CD14-positive monocyte (primary cell): ENCODE measurements at regions not wholly inside any gene's neighbourhood (a gene's known extent, or its start where the extent isn't known, plus 50 kb on each side); places are given as distances from the start of the nearest gene placed in this dataset.

Source experiments
- DNase-seq, 3 donors: peaks; one replicate each; pipeline ENCODE4 v3.0.0-alpha.2; 2011 to 2022
- H2AFZ ChIP-seq: 2 replicates; pipeline ENCODE4 v1.6.0; 2012; ENCODE audit warnings: mild to moderate bottlenecking, low read depth, low read length, inconsistent platforms; ENCODE audit not compliant: insufficient read depth, poor library complexity, severe bottlenecking
- H3K27ac ChIP-seq, 2 donors: 1 replicate in 1 of 2; 2 replicates in 1 of 2; pipeline ENCODE4 v1.5.1; 2012 to 2013; ENCODE audit warnings: low read length in 2 of 2, control low read depth in 1 of 2, inconsistent platforms in 1 of 2, low read depth in 1 of 2, mild to moderate bottlenecking in 1 of 2
- H3K27me3 ChIP-seq, 2 donors: one replicate each; pipeline versions ENCODE4 v1.6.0 to v1.6.1; 2011 to 2013; ENCODE audit warnings: low read length in 2 of 2; ENCODE audit not compliant: control insufficient read depth in 2 of 2, insufficient read depth in 2 of 2
- H3K36me3 ChIP-seq, 2 donors: replicated peaks in 1 of 2; 1 replicate in 1 of 2; 2 replicates in 1 of 2; pipeline versions ENCODE4 v1.5.1 to v1.6.1; 2012 to 2013; ENCODE audit warnings: low read length in 2 of 2, control low read depth in 1 of 2, inconsistent platforms in 1 of 2, mild to moderate bottlenecking in 1 of 2; ENCODE audit not compliant: insufficient read depth in 2 of 2, control insufficient read depth in 1 of 2
- H3K4me1 ChIP-seq, 2 donors: 1 replicate in 1 of 2; 2 replicates in 1 of 2; pipeline versions ENCODE4 v1.5.1 to v1.6.1; 2012 to 2013; ENCODE audit warnings: low read length in 2 of 2, control low read depth in 1 of 2, inconsistent platforms in 1 of 2, mild to moderate bottlenecking in 1 of 2, moderate library complexity in 1 of 2; ENCODE audit not compliant: insufficient read depth in 2 of 2, control insufficient read depth in 1 of 2
- H3K4me2 ChIP-seq: replicated peaks from 2 replicates; pipeline ENCODE3; 2012; ENCODE audit warnings: low read length, moderate library complexity, mild to moderate bottlenecking; ENCODE audit not compliant: poor library complexity, severe bottlenecking; ENCODE audit errors: extremely low read depth
- H3K4me3 ChIP-seq, 3 experiments: fragments of 200-600 bp in 1 of 3; sonication (generic) in 1 of 3; replicated peaks in 1 of 3; 1 replicate in 2 of 3; 2 replicates in 1 of 3; pipeline ENCODE4 v1.5.1; 2011 to 2013; ENCODE audit warnings: low read length in 3 of 3, mild to moderate bottlenecking in 3 of 3, control low read depth in 2 of 3, low read depth in 2 of 3, inconsistent platforms in 1 of 3, moderate library complexity in 1 of 3
- H3K79me2 ChIP-seq: 2 replicates; pipeline ENCODE4 v1.6.0; 2012; ENCODE audit warnings: mild to moderate bottlenecking, control low read depth, inconsistent platforms, low read length, moderate library complexity; ENCODE audit not compliant: insufficient read depth
- H3K9ac ChIP-seq: 2 replicates; pipeline ENCODE4 v1.6.0; 2017; ENCODE audit warnings: low read length, mild to moderate bottlenecking; ENCODE audit not compliant: insufficient read depth, poor library complexity, severe bottlenecking
- H3K9me3 ChIP-seq, 2 donors: replicated peaks in 1 of 2; 1 replicate in 1 of 2; 2 replicates in 1 of 2; pipeline versions ENCODE4 v1.5.1 to v1.6.1; 2012 to 2013; ENCODE audit warnings: low read length in 2 of 2, control low read depth in 1 of 2; ENCODE audit not compliant: control insufficient read depth in 1 of 2, insufficient read depth in 1 of 2
- H4K20me1 ChIP-seq: 2 replicates; pipeline ENCODE4 v1.6.0; 2012; ENCODE audit warnings: mild to moderate bottlenecking, low read length, control low read depth, moderate library complexity; ENCODE audit not compliant: insufficient read depth
- H3K27ac Mint-ChIP-seq, 7 donors: one replicate each; pipeline ENCODE4 v1.8.0; 2020; ENCODE audit warnings: mild to moderate bottlenecking in 7 of 7, mixed read lengths in 7 of 7, moderate library complexity in 6 of 7, inconsistent platforms in 2 of 7
- H3K27me3 Mint-ChIP-seq, 3 donors: one replicate each; pipeline ENCODE4 v1.8.0; 2021 to 2022; ENCODE audit warnings: low read depth in 3 of 3, mild to moderate bottlenecking in 3 of 3, mixed read lengths in 3 of 3, moderate library complexity in 3 of 3, inconsistent platforms in 1 of 3
- H3K36me3 Mint-ChIP-seq, 2 donors: one replicate each; pipeline ENCODE4 v1.8.0; 2020; ENCODE audit warnings: mixed read lengths in 2 of 2, inconsistent platforms in 1 of 2, mild to moderate bottlenecking in 1 of 2
- H3K4me1 Mint-ChIP-seq: one replicate; pipeline ENCODE4 v1.8.0; 2020; ENCODE audit warnings: mild to moderate bottlenecking, mixed read lengths
- H3K4me3 Mint-ChIP-seq, 2 donors: one replicate each; pipeline ENCODE4 v1.8.0; 2020; ENCODE audit warnings: mild to moderate bottlenecking in 2 of 2, mixed read lengths in 2 of 2, moderate library complexity in 1 of 2
- H3K9me3 Mint-ChIP-seq, 7 donors: one replicate each; pipeline ENCODE4 v1.8.0; 2020 to 2022; ENCODE audit warnings: mixed read lengths in 7 of 7, mild to moderate bottlenecking in 6 of 7, moderate library complexity in 6 of 7, inconsistent platforms in 2 of 7
- WGBS: methylation state at CpG from one replicate; pipeline ENCODE4 v1.1.5; 2013; ENCODE audit warnings: missing lambda C conversion rate; ENCODE audit not compliant: insufficient coverage; 5-methylcytosine and 5-hydroxymethylcytosine counted together
- intact Hi-C, 2 donors: fragments of 100-400 bp; cut with micrococcal nuclease; formaldehyde crosslinking; loops; one replicate each; pipeline versions ENCODE4 v1.15.0 to v1.15.1; 2023
- TF ChIP-seq, protein P1 (sequence below): fragments of 200-600 bp; IDR thresholded peaks from one replicate; pipeline ENCODE4 v1.8.0; 2022; ENCODE audit warnings: antibody characterized with exemption, mild to moderate bottlenecking

DNA sequence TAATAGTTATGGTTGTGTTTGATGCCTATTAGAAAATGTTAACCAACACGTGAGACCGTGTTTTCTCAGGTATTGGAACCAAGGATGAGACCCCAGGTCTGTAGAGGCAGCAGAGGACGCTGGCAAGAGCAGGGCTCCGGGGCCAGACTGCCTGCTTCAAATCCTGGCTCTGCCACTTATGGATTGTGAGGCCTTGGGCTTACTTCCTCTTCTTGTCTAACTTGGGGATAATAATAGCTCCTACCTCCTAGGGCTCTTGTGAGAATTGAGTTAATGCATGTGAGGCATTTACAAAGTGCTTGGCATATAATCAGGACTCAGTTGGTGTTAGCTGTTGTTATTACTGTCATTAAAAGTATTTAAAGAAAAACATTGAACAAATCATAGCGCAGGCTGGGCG is 85.5 kb upstream of the PITX1 start:
- Histone ChIP-seq H3K4me2 (no peak overlapping the region), H3K4me1 (peaks cover 17 to 22% of the 10 kb centered on the region in 2 donors), H3K9me3 (no peaks in the 10 kb centered on the region), H3K27me3 (no peaks in the 10 kb centered on the region), H3K79me2 (no peaks in the 10 kb centered on the region), H3K4me3 (no peak overlapping the region), H2AFZ (no peak overlapping the region), H3K36me3 (no peaks in the 10 kb centered on the region), H3K27ac (no peak overlapping the region), H4K20me1 (no peaks in the 10 kb centered on the region), H3K9ac (no peak overlapping the region)
- 100% methylated on average over 2 of the region's 6 CpGs for WGBS
- Mint-ChIP-seq H3K36me3 (no peaks in the 10 kb centered on the region), H3K9me3 (peaks cover 0 to 3% (median 0%) of the 10 kb centered on the region in 7 donors), H3K27ac (peak overlapping the region in 1 of 7 donors; percentile 14), H3K4me3 (no peak overlapping the region), H3K4me1 (peaks cover 20% of the 10 kb centered on the region), H3K27me3 (peaks cover 4 to 17% (median 4%) of the 10 kb centered on the region in 3 donors)
- intact Hi-C loops = no loop called here
- TF ChIP-seq, protein P1, sequence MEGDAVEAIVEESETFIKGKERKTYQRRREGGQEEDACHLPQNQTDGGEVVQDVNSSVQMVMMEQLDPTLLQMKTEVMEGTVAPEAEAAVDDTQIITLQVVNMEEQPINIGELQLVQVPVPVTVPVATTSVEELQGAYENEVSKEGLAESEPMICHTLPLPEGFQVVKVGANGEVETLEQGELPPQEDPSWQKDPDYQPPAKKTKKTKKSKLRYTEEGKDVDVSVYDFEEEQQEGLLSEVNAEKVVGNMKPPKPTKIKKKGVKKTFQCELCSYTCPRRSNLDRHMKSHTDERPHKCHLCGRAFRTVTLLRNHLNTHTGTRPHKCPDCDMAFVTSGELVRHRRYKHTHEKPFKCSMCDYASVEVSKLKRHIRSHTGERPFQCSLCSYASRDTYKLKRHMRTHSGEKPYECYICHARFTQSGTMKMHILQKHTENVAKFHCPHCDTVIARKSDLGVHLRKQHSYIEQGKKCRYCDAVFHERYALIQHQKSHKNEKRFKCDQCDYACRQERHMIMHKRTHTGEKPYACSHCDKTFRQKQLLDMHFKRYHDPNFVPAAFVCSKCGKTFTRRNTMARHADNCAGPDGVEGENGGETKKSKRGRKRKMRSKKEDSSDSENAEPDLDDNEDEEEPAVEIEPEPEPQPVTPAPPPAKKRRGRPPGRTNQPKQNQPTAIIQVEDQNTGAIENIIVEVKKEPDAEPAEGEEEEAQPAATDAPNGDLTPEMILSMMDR = no peak
- peak in 1 of 3 donors; percentile 16 for DNase-seq

DNA sequence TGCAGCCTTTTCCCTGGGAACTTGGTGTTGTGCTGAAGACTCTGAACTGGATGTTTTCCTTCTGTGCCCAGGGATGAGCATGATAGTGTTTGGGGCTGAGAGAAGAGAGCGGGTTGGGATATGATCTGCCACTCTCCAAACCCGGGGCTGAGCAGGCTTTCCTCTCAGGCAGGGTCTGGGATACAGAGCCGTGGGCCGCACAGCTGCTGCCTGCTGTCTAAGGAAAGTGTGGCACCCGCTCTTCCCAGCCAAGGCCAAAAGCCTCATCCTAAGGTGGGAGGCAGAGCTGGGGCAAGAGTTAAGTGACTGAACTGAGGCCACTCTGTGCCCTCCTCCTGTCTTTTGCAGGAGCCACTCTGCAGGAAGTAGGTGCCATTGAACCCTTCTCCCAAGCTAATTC is 83.6 kb upstream of the PITX1 start:
- DNase-seq = no peak
- no peaks in the 10 kb centered on the region for H3K36me3 Mint-ChIP-seq
- H3K4me2 ChIP-seq = no peak overlapping the region
- H3K9me3 Mint-ChIP-seq = peaks cover 0 to 3% (median 0%) of the 10 kb centered on the region in 7 donors
- intact Hi-C loops = no loop called here
- TF ChIP-seq, protein P1 = no peak
- no peak overlapping the region for H3K4me3 Mint-ChIP-seq
- no peaks in the 10 kb centered on the region for H4K20me1 ChIP-seq
- no peaks in the 10 kb centered on the region for H3K79me2 ChIP-seq
- WGBS = 98% methylated on average over 5 of the region's 5 CpGs
- H3K4me1 Mint-ChIP-seq = peaks cover 20% of the 10 kb centered on the region
- H2AFZ ChIP-seq = peak overlapping the region; percentile 6
- H3K36me3 ChIP-seq = no peaks in the 10 kb centered on the region
- H3K4me3 ChIP-seq = no peak overlapping the region
- H3K27me3 ChIP-seq = no peaks in the 10 kb centered on the region
- H3K27me3 Mint-ChIP-seq = peaks cover 2 to 16% (median 5%) of the 10 kb centered on the region in 3 donors
- no peaks in the 10 kb centered on the region for H3K9me3 ChIP-seq
- peaks cover 17 to 22% of the 10 kb centered on the region in 2 donors for H3K4me1 ChIP-seq
- no peak overlapping the region for H3K9ac ChIP-seq
- H3K27ac Mint-ChIP-seq = peak overlapping the region in 3 of 7 donors; percentile 31 to 86 (median 35)
- peak overlapping the region in 1 of 2 donors; percentile 38 for H3K27ac ChIP-seq
